HepG2 (cell line): ENCODE measurements at regions not wholly inside any gene's neighbourhood (a gene's known extent, or its start where the extent isn't known, plus 50 kb on each side); places are given as distances from the start of the nearest gene placed in this dataset.
A peak's percentile ranks its signal among the peaks of the same experiment; 100 is the strongest.

ENCODE experiments used
- BRF2 ChIP-seq: sonication (generic); formaldehyde crosslinking; IDR thresholded peaks from 2 replicates; pipeline ENCODE4 v1.8.1; 2022; ENCODE audit warnings: mild to moderate bottlenecking, missing genetic modification reagents
- CHD4 ChIP-seq: fragments of 200-600 bp; sonication (generic); IDR thresholded peaks from 2 replicates; pipeline ENCODE4 v1.7.0; 2017; ENCODE audit warnings: mild to moderate bottlenecking, low read length, borderline replicate concordance
- FOXK1 ChIP-seq: sonication (generic); formaldehyde crosslinking; IDR thresholded peaks from 2 replicates; pipeline ENCODE4 v1.4.0; 2020; ENCODE audit warnings: low read depth, missing genetic modification reagents, borderline replicate concordance
- HOXD1 ChIP-seq: sonication (generic); formaldehyde crosslinking; IDR thresholded peaks from 2 replicates; pipeline ENCODE4 v1.5.0; 2020; ENCODE audit warnings: missing genetic modification reagents
- JUND ChIP-seq: sonication (generic); formaldehyde crosslinking; IDR thresholded peaks from 2 replicates; pipeline ENCODE4 v1.8.0; 2022; ENCODE audit warnings: mild to moderate bottlenecking, missing genetic modification reagents
- MEIS2 ChIP-seq: sonication (generic); formaldehyde crosslinking; IDR thresholded peaks from 2 replicates; pipeline ENCODE4 v1.9.0; 2021; ENCODE audit warnings: mild to moderate bottlenecking, missing genetic modification reagents
- PBX2 ChIP-seq: IDR thresholded peaks from 2 replicates; pipeline ENCODE4 v1.6.1; 2016; ENCODE audit warnings: control low read depth
- SIX1 ChIP-seq: sonication (generic); formaldehyde crosslinking; IDR thresholded peaks from 2 replicates; pipeline ENCODE4 v1.4.0; 2020; ENCODE audit warnings: missing genetic modification reagents, borderline replicate concordance
- SMAD9 ChIP-seq: sonication (generic); formaldehyde crosslinking; IDR thresholded peaks from 2 replicates; pipeline ENCODE4 v1.5.1; 2020; ENCODE audit warnings: mild to moderate bottlenecking, missing genetic modification reagents
- THAP9 ChIP-seq: sonication (generic); formaldehyde crosslinking; IDR thresholded peaks from 2 replicates; pipeline ENCODE4; 2020; ENCODE audit warnings: missing genetic modification reagents, mild to moderate bottlenecking, borderline replicate concordance
- ZNF574 ChIP-seq: sonication (generic); formaldehyde crosslinking; IDR thresholded peaks from 2 replicates; pipeline ENCODE4 v1.4.0; 2020; ENCODE audit warnings: missing genetic modification reagents
- ZNF577 ChIP-seq: sonication (generic); formaldehyde crosslinking; IDR thresholded peaks from 2 replicates; pipeline ENCODE4 v1.4.0; 2020; ENCODE audit warnings: mild to moderate bottlenecking, low read depth, missing genetic modification reagents, borderline replicate concordance
- ZNF646 ChIP-seq: sonication (generic); formaldehyde crosslinking; IDR thresholded peaks from 2 replicates; pipeline ENCODE4 v1.9.0; 2021; ENCODE audit warnings: mild to moderate bottlenecking, missing genetic modification reagents
- ZNF737 ChIP-seq: sonication (generic); formaldehyde crosslinking; IDR thresholded peaks from 2 replicates; pipeline ENCODE4 v1.5.0; 2020; ENCODE audit warnings: missing genetic modification reagents, mild to moderate bottlenecking, borderline replicate concordance

GRCh38 chr10:30557884-30558283 lies 71.7 kb downstream of the LYZL2 start (continued):
- TF ChIP-seq ZNF737 (CRISPR knock-in tag), result no peak
- no peak for TF ChIP-seq ZNF574
- TF ChIP-seq ZNF577 (CRISPR knock-in tag), result no peak
- peak; percentile 35; the same call in 1 of the 2 replicates for TF ChIP-seq JUND (CRISPR knock-in tag)
- no peak for TF ChIP-seq SIX1 (CRISPR knock-in tag)
- no peak for TF ChIP-seq PBX2 (CRISPR knock-in tag)
- TF ChIP-seq BRF2, result no peak
- no peak for TF ChIP-seq CHD4
- no peak for TF ChIP-seq MEIS2
- TF ChIP-seq FOXK1 (CRISPR knock-in tag), result no peak
- TF ChIP-seq HOXD1, result no peak
- no peak for TF ChIP-seq ZNF646 (CRISPR knock-in tag)
- TF ChIP-seq THAP9, result no peak
- no peak for TF ChIP-seq SMAD9
